ENCODE measurements at regions not wholly inside any gene's neighbourhood (a gene's known extent, or its start where the extent isn't known, plus 50 kb on each side); places are given as distances from the start of the nearest gene placed in this dataset.

GRCh38 chr3:150218841-150219240 lies 189.3 kb upstream of the TSC22D2 start:
- TF ChIP-seq SIN3A (IDR thresholded peaks at IDR 0.05; ENCODE audit: borderline replicate concordance, insufficient read depth, low read length) (no peak), TAF1 (IDR thresholded peaks at IDR 0.05; ENCODE audit: borderline replicate concordance, insufficient read depth, low read length) (no peak), REST (IDR thresholded peaks at IDR 0.05; ENCODE audit: insufficient read depth in 1 of 2, low read depth in 2 of 2, low read length in 2 of 2) (no peak), POLR2AphosphoS5 (IDR thresholded peaks at IDR 0.05; ENCODE audit: low read depth, low read length) (no peak), FOXP2 (optimal IDR thresholded peaks at IDR 0.05; ENCODE audit: borderline replicate concordance, extremely low read depth, extremely low read length, insufficient read depth) (no peak)

All from PFSK-1 (cell line).